C1 segment of cervical spinal cord (tissue), 14 donors: ENCODE measurements at regions not wholly inside any gene's neighbourhood (a gene's known extent, or its start where the extent isn't known, plus 50 kb on each side); places are given as distances from the start of the nearest gene placed in this dataset.

Source experiments
- DNase-seq, 14 donors: peaks; one replicate each; lab custom pipeline; 2025; lab: John Stamatoyannopoulos, UW

GRCh38 chr18:77657651-77658298 is 408.1 kb downstream of the GALR1 start:
- DNase-seq = no peak

- DNase-seq = no peak
Measured at GRCh38 chr18:77658299-77658662, 408.6 kb downstream of the GALR1 start.

GRCh38 chr18:77658751-77659448 is 409.3 kb downstream of the GALR1 start:
- no peak for DNase-seq

GRCh38 chr18:77666613-77667012 is 417.0 kb downstream of the GALR1 start:
- no peak for DNase-seq

GRCh38 chr18:77668219-77668618 is 418.6 kb downstream of the GALR1 start:
- DNase-seq = no peak

GRCh38 chr18:77669331-77669730 is 419.7 kb downstream of the GALR1 start:
- no peak for DNase-seq

- DNase-seq = no peak
Measured at GRCh38 chr18:77671456-77672167, 422.0 kb downstream of the GALR1 start.

GRCh38 chr18:77676910-77677309 is 427.3 kb downstream of the GALR1 start:
- DNase-seq = no peak

- no peak for DNase-seq
Measured at GRCh38 chr18:77677536-77677935, 427.9 kb downstream of the GALR1 start.

GRCh38 chr18:77679869-77680268 is 430.2 kb downstream of the GALR1 start:
- no peak for DNase-seq

- DNase-seq = no peak
Measured at GRCh38 chr18:77700051-77700450, 450.4 kb downstream of the GALR1 start.

- no peak for DNase-seq
Measured at GRCh38 chr18:77701977-77702376, 452.3 kb downstream of the GALR1 start.

- DNase-seq = no peak
Measured at GRCh38 chr18:77702686-77703085, 453.0 kb downstream of the GALR1 start.

GRCh38 chr18:77705301-77705700 is 455.7 kb downstream of the GALR1 start:
- no peak for DNase-seq

GRCh38 chr18:77708826-77709506 is 459.3 kb downstream of the GALR1 start:
- DNase-seq = no peak

GRCh38 chr18:77711096-77711495 is 461.4 kb downstream of the GALR1 start:
- DNase-seq = no peak

GRCh38 chr18:77714716-77715115 is 465.1 kb downstream of the GALR1 start:
- DNase-seq = no peak

- DNase-seq = no peak
Measured at GRCh38 chr18:77716282-77716681, 466.6 kb downstream of the GALR1 start.

GRCh38 chr18:77733292-77733903 is 483.8 kb downstream of the GALR1 start:
- no peak for DNase-seq

GRCh38 chr18:77736842-77737241 is 487.2 kb downstream of the GALR1 start:
- DNase-seq = no peak

- DNase-seq = no peak
Measured at GRCh38 chr18:77737405-77737804, 487.8 kb downstream of the GALR1 start.

GRCh38 chr18:77749089-77749488 is 499.4 kb downstream of the GALR1 start:
- no peak for DNase-seq
